Astrocyte of the spinal cord (primary cell): ENCODE measurements at regions not wholly inside any gene's neighbourhood (a gene's known extent, or its start where the extent isn't known, plus 50 kb on each side); places are given as distances from the start of the nearest gene placed in this dataset.

Source experiments
- DNase-seq: peaks from one replicate; pipeline ENCODE4 v3.0.0; 2011; ENCODE audit warnings: low read depth, low spot score
- H3K4me3 ChIP-seq: 2 replicates; pipeline ENCODE4 v1.5.1; 2011; ENCODE audit warnings: low read depth, mild to moderate bottlenecking, low read length, moderate library complexity
- in situ Hi-C: cut with HindIII; loops from 2 replicates; pipeline ENCODE4 v1.10.0; 2017; ENCODE audit warnings: low sequenced_read_pairs
- TF ChIP-seq, protein P1 (sequence below): IDR thresholded peaks from 2 replicates; pipeline ENCODE4 v1.5.1; 2012; ENCODE audit warnings: low read depth, mild to moderate bottlenecking, low read length, inconsistent platforms

GRCh38 chr10:78807504-78808203, 261.1 kb upstream of the ZMIZ1 start:
- in situ Hi-C loops: no loop called here
- no peak overlapping the region for H3K4me3 ChIP-seq
- TF ChIP-seq, protein P1, sequence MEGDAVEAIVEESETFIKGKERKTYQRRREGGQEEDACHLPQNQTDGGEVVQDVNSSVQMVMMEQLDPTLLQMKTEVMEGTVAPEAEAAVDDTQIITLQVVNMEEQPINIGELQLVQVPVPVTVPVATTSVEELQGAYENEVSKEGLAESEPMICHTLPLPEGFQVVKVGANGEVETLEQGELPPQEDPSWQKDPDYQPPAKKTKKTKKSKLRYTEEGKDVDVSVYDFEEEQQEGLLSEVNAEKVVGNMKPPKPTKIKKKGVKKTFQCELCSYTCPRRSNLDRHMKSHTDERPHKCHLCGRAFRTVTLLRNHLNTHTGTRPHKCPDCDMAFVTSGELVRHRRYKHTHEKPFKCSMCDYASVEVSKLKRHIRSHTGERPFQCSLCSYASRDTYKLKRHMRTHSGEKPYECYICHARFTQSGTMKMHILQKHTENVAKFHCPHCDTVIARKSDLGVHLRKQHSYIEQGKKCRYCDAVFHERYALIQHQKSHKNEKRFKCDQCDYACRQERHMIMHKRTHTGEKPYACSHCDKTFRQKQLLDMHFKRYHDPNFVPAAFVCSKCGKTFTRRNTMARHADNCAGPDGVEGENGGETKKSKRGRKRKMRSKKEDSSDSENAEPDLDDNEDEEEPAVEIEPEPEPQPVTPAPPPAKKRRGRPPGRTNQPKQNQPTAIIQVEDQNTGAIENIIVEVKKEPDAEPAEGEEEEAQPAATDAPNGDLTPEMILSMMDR: no peak
- no peak for DNase-seq

DNA sequence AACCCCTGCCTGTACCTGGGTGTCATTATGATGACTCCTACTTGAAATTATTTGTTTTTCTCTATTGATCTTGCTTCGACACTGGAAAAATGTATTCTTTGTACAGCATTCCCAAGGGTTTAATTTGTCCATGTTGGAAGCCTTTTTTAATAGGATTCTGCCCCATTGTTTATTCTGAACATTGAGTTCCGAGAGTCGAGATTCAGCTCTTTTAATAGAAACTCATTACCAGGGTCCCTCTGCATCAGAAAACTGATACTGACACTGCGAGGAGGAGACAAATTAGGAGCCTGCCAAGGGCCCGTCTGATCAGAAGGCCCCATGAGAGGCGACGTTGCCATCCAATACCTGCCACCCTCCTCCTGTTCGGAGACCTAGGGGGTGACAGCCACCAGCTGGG, 260.5 kb upstream of the ZMIZ1 start:
- in situ Hi-C loops: no loop called here
- no peak overlapping the region for H3K4me3 ChIP-seq
- TF ChIP-seq, protein P1: no peak
- no peak for DNase-seq

GRCh38 chr10:78808736-78809367, 259.9 kb upstream of the ZMIZ1 start:
- DNase-seq: no peak
- TF ChIP-seq, protein P1: no peak
- in situ Hi-C loops: no loop called here
- H3K4me3 ChIP-seq: no peak overlapping the region

- DNase-seq: no peak
- TF ChIP-seq, protein P1: no peak
- in situ Hi-C loops: no loop called here
- H3K4me3 ChIP-seq: no peak overlapping the region
Measured at GRCh38 chr10:78811174-78811573, 257.6 kb upstream of the ZMIZ1 start.

DNA sequence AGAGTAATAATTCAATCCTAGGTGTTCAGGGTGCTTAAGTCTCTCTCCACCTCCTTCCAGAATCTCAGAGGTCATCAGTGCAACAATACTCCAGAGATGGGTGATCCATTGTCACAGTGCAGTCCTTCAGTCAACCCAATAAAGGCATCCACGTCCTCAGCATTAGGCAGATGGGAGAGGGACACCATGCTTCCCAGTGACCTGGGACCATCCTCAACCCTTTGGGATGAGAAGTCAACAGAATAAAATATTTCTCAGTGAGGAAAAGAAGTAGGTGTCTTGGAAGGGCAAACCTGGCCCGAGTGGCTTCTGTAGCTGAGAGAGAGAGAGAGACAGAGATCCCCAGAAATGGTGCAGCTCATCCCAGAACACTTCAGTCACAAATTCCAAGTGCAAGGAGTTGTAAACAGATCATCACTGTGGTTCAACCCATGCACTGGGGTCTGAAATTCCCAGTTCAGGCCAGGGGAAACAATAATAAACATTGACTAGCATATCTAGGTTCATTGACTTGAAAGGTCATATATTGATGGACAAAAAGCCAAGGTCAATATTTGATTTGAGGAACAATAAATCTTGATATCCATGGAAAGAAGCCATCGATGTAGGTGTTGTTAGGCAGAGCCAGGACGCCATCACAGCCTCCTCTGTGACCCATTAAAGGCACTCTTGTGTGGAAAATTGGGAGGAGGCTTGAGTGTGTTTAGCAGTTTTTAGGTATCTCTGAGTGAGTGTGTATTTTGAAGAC, 256.0 kb upstream of the ZMIZ1 start:
- in situ Hi-C loops: no loop called here
- H3K4me3 ChIP-seq: no peak overlapping the region
- DNase-seq: no peak
- TF ChIP-seq, protein P1: no peak

DNA sequence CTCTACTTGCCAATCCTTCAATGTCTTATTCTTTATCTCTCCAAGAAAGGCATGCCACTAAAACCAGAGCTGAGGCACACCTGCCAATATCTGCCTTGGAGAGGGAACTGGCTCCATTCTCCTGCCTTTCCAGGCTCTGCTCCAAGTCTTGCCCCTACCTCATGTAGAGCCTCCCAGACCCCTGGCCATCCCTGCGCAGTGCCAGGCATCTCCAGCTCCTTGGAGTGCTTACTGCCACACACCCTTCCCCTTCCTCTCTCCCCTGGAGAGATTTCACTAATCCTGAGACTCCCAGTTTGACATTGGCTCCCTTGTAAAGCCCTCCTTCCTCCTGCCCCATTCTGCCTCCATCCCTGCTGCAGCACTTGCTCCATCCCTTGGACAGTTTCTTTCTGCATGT, 255.2 kb upstream of the ZMIZ1 start:
- H3K4me3 ChIP-seq: no peak overlapping the region
- no peak for DNase-seq
- in situ Hi-C loops: no loop called here
- TF ChIP-seq, protein P1: no peak
